Uterus (tissue), 3 donors: ENCODE measurements at regions not wholly inside any gene's neighbourhood (a gene's known extent, or its start where the extent isn't known, plus 50 kb on each side); places are given as distances from the start of the nearest gene placed in this dataset.

Experiments
- DNase-seq, 2 donors: peaks; one replicate each; pipeline ENCODE4 v3.0.0-alpha.2; 2019 to 2020
- H3K27ac ChIP-seq, 2 donors: fragments of 200-600 bp; sonication (generic); 1 replicate in 1 of 2; 2 replicates in 1 of 2; pipeline ENCODE4 v1.5.1; 2016 to 2018
- H3K27me3 ChIP-seq, 2 donors: fragments of 200-600 bp; sonication (generic); one replicate each; pipeline ENCODE4 v1.5.1; 2018 to 2019; ENCODE audit warnings: control low read depth in 1 of 2
- H3K36me3 ChIP-seq, 2 donors: fragments of 200-600 bp; sonication (generic); one replicate each; pipeline ENCODE4 v1.5.1; 2019; ENCODE audit warnings: control low read depth in 1 of 2
- H3K4me1 ChIP-seq, 2 donors: fragments of 200-600 bp; sonication (generic); one replicate each; pipeline ENCODE4 v1.5.1; 2018 to 2019; ENCODE audit warnings: control low read depth in 1 of 2
- H3K4me3 ChIP-seq, 2 donors: fragments of 200-600 bp; sonication (generic); 1 replicate in 1 of 2; 2 replicates in 1 of 2; pipeline ENCODE4 v1.5.1; 2018 to 2019; ENCODE audit warnings: mild to moderate bottlenecking in 1 of 2
- H3K9me3 ChIP-seq, 2 donors: fragments of 200-600 bp; sonication (generic); one replicate each; pipeline ENCODE4 v1.5.1; 2019; ENCODE audit warnings: control low read depth in 1 of 2
- CTCF ChIP-seq, 4 experiments: fragments of 200-600 bp in 2 of 4; fragments of 450-650 bp in 2 of 4; sonication (generic) in 2 of 4; IDR thresholded peaks; one replicate each; pipeline ENCODE4 v1.5.1; 2016 to 2019; ENCODE audit warnings: antibody characterized with exemption in 4 of 4, mild to moderate bottlenecking in 2 of 4, moderate library complexity in 1 of 4
- POLR2A ChIP-seq, 2 donors: fragments of 450-650 bp; IDR thresholded peaks; one replicate each; pipeline ENCODE4 v1.6.1; 2016; ENCODE audit warnings: antibody characterized with exemption in 2 of 2, mild to moderate bottlenecking in 1 of 2, moderate library complexity in 1 of 2
- intact Hi-C: fragments of 100-400 bp; cut with DNase I; formaldehyde crosslinking; loops from one replicate; pipeline ENCODE4 v1.15.1; 2023; ENCODE audit warnings: low total_unique reads
- donor health status: DM: yes; HTN: yes; CAD: no.

GRCh38 chr6:122026582-122027369 lies 372.7 kb upstream of the HSF2 start:
- H3K36me3 ChIP-seq: no peaks in the 10 kb centered on the region
- intact Hi-C loops: no loop called here
- H3K27ac ChIP-seq: no peak overlapping the region
- DNase-seq: no peak
- H3K4me3 ChIP-seq: no peak overlapping the region
- no peaks in the 10 kb centered on the region for H3K9me3 ChIP-seq
- H3K27me3 ChIP-seq: no peaks in the 10 kb centered on the region
- no peaks in the 10 kb centered on the region for H3K4me1 ChIP-seq
- no peak for TF ChIP-seq POLR2A (IDR thresholded peaks at IDR 0.05)
- no peak for TF ChIP-seq CTCF (IDR thresholded peaks at IDR 0.05)

DNA sequence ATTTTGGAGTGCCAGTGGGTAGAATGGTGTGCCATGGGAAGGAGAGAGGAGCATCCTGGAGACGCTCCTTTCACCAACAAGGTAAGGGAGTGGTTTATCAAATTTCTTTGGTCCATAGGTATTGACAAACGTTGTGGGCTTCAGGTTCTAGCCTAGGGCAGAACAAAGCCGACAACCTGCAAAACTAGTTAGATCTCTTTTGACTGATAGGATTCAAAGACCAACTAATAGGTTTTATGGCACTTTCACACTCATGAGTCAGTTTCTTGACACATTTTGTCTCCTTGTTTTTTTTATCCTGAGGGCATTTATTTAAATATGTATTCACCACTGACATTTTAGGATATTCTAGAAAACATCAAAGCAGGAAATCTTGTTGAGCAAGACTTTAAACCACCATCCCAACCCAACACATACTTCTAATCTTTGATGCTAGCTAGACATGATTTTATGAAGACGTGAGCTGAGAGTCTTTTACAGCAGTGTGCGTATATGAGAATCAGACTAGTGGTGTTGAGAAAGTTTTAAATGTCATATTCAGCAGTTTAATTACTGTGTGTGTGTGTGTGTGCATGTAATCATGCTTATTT lies 370.4 kb upstream of the HSF2 start:
- intact Hi-C loops: no loop called here

DNA sequence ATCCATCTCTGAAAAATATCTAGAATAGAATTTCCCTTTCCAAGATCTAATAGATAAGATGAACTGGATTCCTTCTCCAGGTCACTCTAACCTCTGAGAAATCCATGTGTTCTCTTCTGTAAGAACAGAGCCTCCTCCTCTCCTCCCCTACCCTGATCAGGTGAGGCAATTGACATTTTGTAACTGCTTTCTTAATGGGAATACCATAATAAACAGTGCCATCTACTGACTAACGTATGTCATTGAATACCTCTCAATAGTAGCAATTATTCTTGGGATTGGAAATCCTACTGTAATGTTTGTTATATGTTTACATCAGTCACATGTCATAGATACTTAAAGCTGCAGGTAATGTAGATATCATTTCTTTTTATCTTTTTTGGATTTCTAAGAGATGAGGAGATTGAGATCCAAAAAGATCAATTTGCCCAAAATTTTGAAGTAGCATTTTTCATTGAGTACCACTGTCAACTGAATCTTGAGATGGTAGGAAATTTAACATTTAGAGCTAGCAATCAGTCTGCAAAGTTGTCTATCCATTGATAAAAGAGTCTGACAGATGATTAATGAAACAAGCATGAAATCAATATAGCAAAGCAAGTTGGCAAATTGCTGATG lies 365.8 kb upstream of the HSF2 start:
- no peak for DNase-seq
- H3K9me3 ChIP-seq: no peaks in the 10 kb centered on the region

More for the DNA sequence above, 370.4 kb upstream of the HSF2 start:
- no peak overlapping the region for H3K27ac ChIP-seq
- TF ChIP-seq CTCF (IDR thresholded peaks at IDR 0.05) (no peak), POLR2A (IDR thresholded peaks at IDR 0.05) (no peak)
- H3K36me3 ChIP-seq: no peaks in the 10 kb centered on the region
- no peak overlapping the region for H3K4me3 ChIP-seq
- H3K27me3 ChIP-seq: no peaks in the 10 kb centered on the region
- no peaks in the 10 kb centered on the region for H3K9me3 ChIP-seq
- DNase-seq: no peak
- no peaks in the 10 kb centered on the region for H3K4me1 ChIP-seq

DNA sequence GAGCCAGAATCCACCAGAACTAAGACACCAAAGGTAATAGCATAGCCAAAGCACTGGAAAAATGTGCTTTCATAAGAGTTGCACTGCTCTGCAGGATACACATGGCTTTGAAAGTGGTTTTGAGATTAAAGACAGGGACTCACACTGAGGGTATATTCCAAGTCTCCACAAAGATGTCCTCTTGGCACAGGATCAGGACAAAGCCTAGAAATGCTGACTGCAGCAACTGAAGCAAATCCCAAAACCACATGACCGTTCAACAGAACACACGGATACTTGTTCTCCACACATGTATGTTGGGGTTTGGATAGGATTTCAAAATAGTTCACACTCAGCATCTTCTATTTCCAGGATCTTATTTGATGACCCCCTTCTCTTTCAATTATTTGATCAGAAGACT lies 364.3 kb upstream of the HSF2 start:
- TF ChIP-seq CTCF (IDR thresholded peaks at IDR 0.05): no peak
- TF ChIP-seq POLR2A (IDR thresholded peaks at IDR 0.05): no peak
- H3K4me3 ChIP-seq: no peak overlapping the region
- intact Hi-C loops: no loop called here

More for the DNA sequence above, 365.8 kb upstream of the HSF2 start:
- TF ChIP-seq POLR2A (IDR thresholded peaks at IDR 0.05): no peak
- peak; percentile 49 to 69 (median 54) for TF ChIP-seq CTCF (IDR thresholded peaks at IDR 0.05)
- H3K27ac ChIP-seq: no peak overlapping the region
- no peak overlapping the region for H3K4me3 ChIP-seq
- no peaks in the 10 kb centered on the region for H3K36me3 ChIP-seq
- no peaks in the 10 kb centered on the region for H3K27me3 ChIP-seq
- intact Hi-C loops: no loop called here
- H3K4me1 ChIP-seq: no peaks in the 10 kb centered on the region

DNA sequence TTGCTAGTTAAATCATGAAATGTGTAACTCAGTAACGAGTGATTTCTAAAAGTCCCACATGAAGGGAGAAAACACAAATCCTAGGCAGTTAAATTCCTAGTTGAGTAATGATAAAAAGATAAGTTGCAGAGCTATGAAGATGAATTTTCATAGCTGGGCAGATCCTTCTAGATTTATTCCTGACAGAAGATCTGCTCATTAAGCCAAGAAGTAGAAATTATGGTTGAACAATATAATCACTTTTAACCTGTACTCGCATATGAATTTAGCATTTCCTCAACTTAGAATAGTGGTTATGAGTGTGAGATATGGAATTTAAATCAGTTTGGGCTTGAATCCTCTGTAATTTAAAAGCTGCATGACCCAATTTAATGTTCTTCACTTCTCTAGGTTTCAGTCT lies 359.2 kb upstream of the HSF2 start:
- Histone ChIP-seq H3K4me3 (no peak overlapping the region), H3K27me3 (no peaks in the 10 kb centered on the region), H3K4me1 (peaks cover 0 to 5% of the 10 kb centered on the region in 2 donors), H3K36me3 (no peaks in the 10 kb centered on the region), H3K9me3 (no peaks in the 10 kb centered on the region), H3K27ac (no peak overlapping the region)
- DNase-seq: no peak
- TF ChIP-seq CTCF (IDR thresholded peaks at IDR 0.05) (no peak), POLR2A (IDR thresholded peaks at IDR 0.05) (no peak)
- intact Hi-C loops: no loop called here

More for the DNA sequence above, 364.3 kb upstream of the HSF2 start:
- Histone ChIP-seq H3K36me3 (no peaks in the 10 kb centered on the region), H3K27me3 (no peaks in the 10 kb centered on the region), H3K27ac (no peak overlapping the region), H3K4me1 (no peaks in the 10 kb centered on the region), H3K9me3 (no peaks in the 10 kb centered on the region)
- no peak for DNase-seq
